NCI-H2196 treated with DMSO at 0.1 percent for 48 hours (cell line): ENCODE measurements at regions not wholly inside any gene's neighbourhood (a gene's known extent, or its start where the extent isn't known, plus 50 kb on each side); places are given as distances from the start of the nearest gene placed in this dataset.

Source experiments
- DNase-seq: peaks from one replicate; lab custom pipeline; 2025; ENCODE audit not compliant: unreplicated experiment; lab: John Stamatoyannopoulos, UW

- DNase-seq, result no peak
Measured at GRCh38 chr13:106056851-106057250, 478.6 kb downstream of the EFNB2 start.

- no peak for DNase-seq
Measured at GRCh38 chr13:106052200-106052767, 483.2 kb downstream of the EFNB2 start.

- no peak for DNase-seq
Measured at GRCh38 chr13:106049171-106049570, 486.3 kb downstream of the EFNB2 start.

GRCh38 chr13:106048386-106048785 is 487.1 kb downstream of the EFNB2 start:
- DNase-seq, result no peak

GRCh38 chr13:106047859-106048258 is 487.6 kb downstream of the EFNB2 start:
- no peak for DNase-seq

GRCh38 chr13:106042996-106043581 is 492.4 kb downstream of the EFNB2 start:
- DNase-seq, result no peak

GRCh38 chr13:106041445-106041844 is 494.0 kb downstream of the EFNB2 start:
- no peak for DNase-seq

GRCh38 chr13:106038752-106039151 is 496.7 kb downstream of the EFNB2 start:
- no peak for DNase-seq

- no peak for DNase-seq
Measured at GRCh38 chr13:106036870-106037269, 498.6 kb downstream of the EFNB2 start.

- no peak for DNase-seq
Measured at GRCh38 chr13:106034201-106034600, 501.3 kb downstream of the EFNB2 start.

- DNase-seq, result no peak
Measured at GRCh38 chr13:106033659-106034058, 501.8 kb downstream of the EFNB2 start.

GRCh38 chr13:106032441-106032840 is 503.0 kb downstream of the EFNB2 start:
- DNase-seq, result no peak

- DNase-seq, result no peak
Measured at GRCh38 chr13:106029676-106030290, 505.7 kb downstream of the EFNB2 start.

- DNase-seq, result no peak
Measured at GRCh38 chr13:106028911-106029310, 506.6 kb downstream of the EFNB2 start.

- no peak for DNase-seq
Measured at GRCh38 chr13:106011600-106011999, 523.9 kb downstream of the EFNB2 start.

GRCh38 chr13:106010836-106011235 is 524.6 kb downstream of the EFNB2 start:
- no peak for DNase-seq

- DNase-seq, result no peak
Measured at GRCh38 chr13:106008540-106008939, 526.9 kb downstream of the EFNB2 start.

GRCh38 chr13:106007156-106007555 is 528.3 kb downstream of the EFNB2 start:
- DNase-seq, result no peak

- DNase-seq, result no peak
Measured at GRCh38 chr13:106003651-106004050, 531.8 kb downstream of the EFNB2 start.

GRCh38 chr13:106001443-106001842 is 534.0 kb downstream of the EFNB2 start:
- no peak for DNase-seq

- DNase-seq, result no peak
Measured at GRCh38 chr13:105997581-105998550, 537.6 kb downstream of the EFNB2 start.
